Daoy (cell line): ENCODE measurements at regions not wholly inside any gene's neighbourhood (a gene's known extent, or its start where the extent isn't known, plus 50 kb on each side); places are given as distances from the start of the nearest gene placed in this dataset.

Source experiments
- DNase-seq: peaks from one replicate; pipeline ENCODE4 v3.0.0-alpha.2; 2015; ENCODE audit warnings: low read depth

GRCh38 chr16:79543219-79543618, 57.3 kb downstream of the MAF start:
- no peak for DNase-seq

GRCh38 chr16:79542237-79542774, 58.2 kb downstream of the MAF start:
- no peak for DNase-seq

GRCh38 chr16:79540825-79541595, 59.5 kb downstream of the MAF start:
- no peak for DNase-seq

- no peak for DNase-seq
These were observed 63.0 kb downstream of the MAF start for GRCh38 chr16:79537584-79537983.

- no peak for DNase-seq
These were observed 63.6 kb downstream of the MAF start for GRCh38 chr16:79536958-79537357.

GRCh38 chr16:79535130-79535529, 65.4 kb downstream of the MAF start:
- DNase-seq = no peak

GRCh38 chr16:79534143-79534542, 66.4 kb downstream of the MAF start:
- DNase-seq = no peak

GRCh38 chr16:79533292-79533691, 67.2 kb downstream of the MAF start:
- no peak for DNase-seq

- no peak for DNase-seq
These were observed 67.8 kb downstream of the MAF start for GRCh38 chr16:79532785-79533184.

- no peak for DNase-seq
These were observed 68.3 kb downstream of the MAF start for GRCh38 chr16:79532273-79532672.

GRCh38 chr16:79528338-79528737, 72.2 kb downstream of the MAF start:
- DNase-seq = no peak

GRCh38 chr16:79523971-79524370, 76.6 kb downstream of the MAF start:
- DNase-seq = no peak

- no peak for DNase-seq
These were observed 81.1 kb downstream of the MAF start for GRCh38 chr16:79519448-79519847.

GRCh38 chr16:79517156-79517555, 83.4 kb downstream of the MAF start:
- DNase-seq = no peak

- no peak for DNase-seq
These were observed 89.7 kb downstream of the MAF start for GRCh38 chr16:79510879-79511278.

GRCh38 chr16:79509906-79510305, 90.6 kb downstream of the MAF start:
- no peak for DNase-seq

GRCh38 chr16:79509211-79509631, 91.3 kb downstream of the MAF start:
- peak; percentile 9 for DNase-seq

GRCh38 chr16:79508294-79508693, 92.2 kb downstream of the MAF start:
- DNase-seq = no peak

- DNase-seq = no peak
These were observed 95.2 kb downstream of the MAF start for GRCh38 chr16:79505344-79505743.

- no peak for DNase-seq
These were observed 97.0 kb downstream of the MAF start for GRCh38 chr16:79503511-79503910.

- DNase-seq = no peak
These were observed 99.1 kb downstream of the MAF start for GRCh38 chr16:79501446-79501845.

- no peak for DNase-seq
These were observed 99.7 kb downstream of the MAF start for GRCh38 chr16:79500866-79501265.

- no peak for DNase-seq
These were observed 100.3 kb downstream of the MAF start for GRCh38 chr16:79500286-79500685.

GRCh38 chr16:79498928-79499327, 101.6 kb downstream of the MAF start:
- DNase-seq = no peak
